ENCODE measurements at regions not wholly inside any gene's neighbourhood (a gene's known extent, or its start where the extent isn't known, plus 50 kb on each side); places are given as distances from the start of the nearest gene placed in this dataset.
"Not testable (repeated sequence)": the region's sequence is repeated elsewhere in the genome, so short reads cannot be mapped to it uniquely, and the experiment has no call there.

DNA sequence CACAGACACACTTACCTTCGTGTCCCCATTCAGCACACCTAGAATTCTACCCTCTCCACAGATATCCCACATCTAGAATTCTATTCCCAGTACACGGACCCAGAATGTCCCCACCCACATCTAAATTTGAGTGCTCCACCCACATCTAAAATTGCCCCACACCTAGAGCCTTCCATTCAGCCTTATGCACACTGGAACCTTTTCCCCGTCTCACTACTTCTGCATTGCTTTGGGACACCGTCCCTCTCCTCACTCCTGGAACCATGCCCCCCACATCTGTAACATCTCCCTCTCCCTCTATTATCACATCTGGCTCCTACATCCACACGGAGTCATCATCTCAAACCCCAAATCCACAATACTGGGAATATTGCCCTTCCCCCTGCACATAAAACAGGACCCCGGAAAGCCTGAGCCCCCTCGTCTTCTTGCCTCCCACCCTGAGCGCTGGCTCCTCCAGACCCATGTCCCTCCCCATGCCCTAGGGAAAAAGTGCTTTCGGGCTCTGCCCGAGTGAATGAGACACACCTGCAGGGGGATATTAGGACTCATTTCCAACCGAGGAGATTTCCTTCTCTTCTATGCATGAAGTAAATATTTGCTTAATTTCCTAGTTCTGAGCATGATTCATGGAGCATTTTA lies 125.8 kb upstream of the UNC5B start:
- DNase-seq, result peak; percentile 24

DNA sequence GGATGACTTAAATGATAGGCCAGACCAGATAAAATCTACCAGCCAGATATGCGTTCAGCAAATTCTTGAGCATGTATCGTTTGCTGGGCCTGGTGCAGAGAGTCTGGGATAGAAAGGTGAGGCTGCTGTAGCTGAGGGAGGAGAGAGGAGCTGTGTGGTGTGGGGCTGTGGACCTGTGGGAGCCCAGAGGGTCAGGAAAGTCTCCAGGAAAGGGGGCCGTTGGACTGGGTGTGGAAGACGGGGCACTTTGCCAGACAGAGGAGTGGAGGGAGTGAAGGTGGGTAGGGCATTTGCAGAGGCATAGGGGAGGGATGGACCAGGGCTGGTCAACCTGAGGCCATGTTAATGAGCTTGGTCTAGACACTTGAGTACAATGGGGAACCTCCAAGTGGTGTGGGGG lies 124.7 kb upstream of the UNC5B start:
- no peak for DNase-seq

DNA sequence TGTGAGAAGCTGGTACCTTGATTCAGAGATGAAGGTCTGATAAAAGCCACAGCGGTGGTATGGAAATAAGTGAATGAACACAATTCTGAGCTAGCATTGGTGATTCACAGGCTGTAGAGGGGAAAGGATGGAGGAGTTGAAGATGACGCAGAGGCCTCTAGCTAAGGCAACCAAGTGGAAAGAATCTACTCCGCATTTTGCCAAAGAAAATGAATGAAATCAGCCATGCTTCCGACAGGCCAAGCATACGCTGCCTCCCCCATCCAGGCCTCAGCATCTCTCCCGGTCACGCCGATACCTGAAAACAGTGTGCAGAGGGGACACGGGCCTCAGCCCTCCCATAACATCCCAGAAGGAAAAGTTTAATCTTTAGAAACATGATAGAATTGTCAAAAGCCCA lies 124.3 kb upstream of the UNC5B start:
- DNase-seq, result no peak

DNA sequence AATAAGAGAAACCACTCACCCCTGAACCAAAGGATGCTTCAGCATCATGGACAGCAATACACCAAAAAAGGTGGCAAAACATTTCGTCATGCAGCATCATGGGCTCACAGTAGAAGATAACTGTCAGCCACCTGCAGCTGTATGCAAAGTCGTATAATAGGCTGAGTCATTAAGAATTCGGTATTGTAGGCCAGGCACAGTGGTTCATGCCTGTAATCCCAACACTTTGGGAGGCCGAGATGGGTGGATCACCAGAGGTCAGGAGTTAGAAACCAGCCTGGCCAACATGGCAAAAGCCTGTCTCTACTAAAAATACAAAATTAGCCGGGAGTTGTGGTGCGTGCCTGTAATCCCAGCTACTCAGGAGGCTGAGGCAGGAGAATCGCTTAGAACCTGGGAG lies 123.8 kb upstream of the UNC5B start:
- peak; percentile 33 for DNase-seq

DNA sequence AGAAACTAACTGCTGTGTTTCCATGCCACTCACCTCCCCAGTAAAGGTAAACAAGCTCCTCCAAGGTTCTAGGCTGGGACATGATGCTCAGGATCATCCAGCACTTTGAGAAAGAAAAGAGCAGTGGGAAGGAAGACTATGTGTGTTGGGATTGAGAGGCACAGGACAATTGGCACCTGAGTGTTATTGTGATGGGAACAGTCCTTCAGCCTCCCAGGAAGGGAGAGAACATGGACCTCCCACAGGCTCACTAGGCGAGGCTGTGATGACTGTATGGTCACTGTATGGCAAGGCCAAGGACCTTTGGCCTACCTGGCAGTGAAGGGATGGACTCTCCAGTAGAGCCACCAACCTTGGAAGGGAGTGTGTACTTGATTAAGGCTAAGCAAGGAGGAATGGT lies 123.2 kb upstream of the UNC5B start:
- DNase-seq, result no peak

DNA sequence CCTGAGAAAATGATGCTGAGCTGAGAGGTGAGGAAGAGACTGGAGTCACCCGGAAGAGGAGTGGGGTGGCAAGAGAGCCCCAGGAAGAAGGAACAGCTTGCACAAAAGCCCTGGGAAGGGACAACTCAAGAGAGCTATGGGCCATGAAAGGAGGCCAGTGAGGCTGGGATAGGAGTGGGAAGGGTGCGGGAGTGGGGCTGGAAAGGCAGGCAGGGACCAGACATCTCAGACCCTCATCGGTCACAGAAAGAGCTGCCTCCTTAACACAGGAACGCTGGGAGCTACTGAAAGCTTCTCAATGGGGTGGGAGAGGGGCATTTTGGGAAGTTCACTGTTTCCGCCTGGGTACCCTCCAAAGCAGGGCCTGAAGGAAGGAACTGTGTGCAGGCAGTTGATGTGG lies 122.0 kb upstream of the UNC5B start:
- DNase-seq, result no peak

DNA sequence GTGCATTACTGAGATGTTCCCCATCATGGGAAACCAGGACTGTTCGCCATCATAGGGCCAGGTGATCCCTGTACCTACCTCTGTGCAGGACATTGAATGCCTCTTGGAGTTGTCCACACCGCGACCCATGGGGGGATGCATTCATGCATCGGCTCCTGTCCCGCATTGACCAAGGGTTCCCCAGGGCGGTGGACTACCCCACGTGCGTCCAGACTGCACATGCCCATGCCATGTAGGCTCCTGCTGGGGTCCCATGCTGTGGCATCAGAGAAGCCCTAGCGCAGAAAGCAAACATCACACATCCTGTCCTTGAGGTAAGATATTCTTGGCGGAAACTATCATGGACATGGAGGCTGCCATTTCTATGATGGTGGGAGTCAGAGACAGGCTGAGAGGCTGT lies 121.6 kb upstream of the UNC5B start:
- no peak for DNase-seq

DNA sequence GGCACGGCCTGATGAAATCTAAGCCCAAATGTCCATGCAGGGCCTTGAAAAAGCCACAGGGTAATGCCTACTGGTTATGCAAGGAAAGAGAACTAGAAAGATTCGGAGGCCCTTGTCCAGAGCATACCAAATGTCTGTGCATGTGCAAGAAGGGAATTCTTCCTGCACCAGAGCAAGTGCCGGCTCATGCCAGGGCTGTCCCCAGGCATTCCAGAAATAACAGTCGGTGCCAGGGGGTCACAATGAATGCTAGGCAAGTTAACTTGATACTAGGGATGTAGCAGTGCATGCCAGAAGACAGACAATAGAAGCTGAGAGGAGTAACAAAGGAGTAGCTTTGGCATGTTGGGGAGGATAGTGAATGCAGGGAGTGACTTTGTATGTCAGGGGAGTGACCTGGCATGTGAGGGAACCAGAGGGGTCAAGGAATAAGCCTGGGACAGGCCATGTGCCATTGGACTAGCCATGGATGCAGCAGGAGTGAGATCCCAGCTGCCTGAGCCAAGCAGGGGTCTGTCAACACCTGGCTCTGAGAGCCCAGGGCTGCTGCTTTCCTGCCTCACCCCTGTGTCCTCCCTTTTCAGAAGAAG lies 119.5 kb upstream of the UNC5B start:
- no peak for DNase-seq

DNA sequence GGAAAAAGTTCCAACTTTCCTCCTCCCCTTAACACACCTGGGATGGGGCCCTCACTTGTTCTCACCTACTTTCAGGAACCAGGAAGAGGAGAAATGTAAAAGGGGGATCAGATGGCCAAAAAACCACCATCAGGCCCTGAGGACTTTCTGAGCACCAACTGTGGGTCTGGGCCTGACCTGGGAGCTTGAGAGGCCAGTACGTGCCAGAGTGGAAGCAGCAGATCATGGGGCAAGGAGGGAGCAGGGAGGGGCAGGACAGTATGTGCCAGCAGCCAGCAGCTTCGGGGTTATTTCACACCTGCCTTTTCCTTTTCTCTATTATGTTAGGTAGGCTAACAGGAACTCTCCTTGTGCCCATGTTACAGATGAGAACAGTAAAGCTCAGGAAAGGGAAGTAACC lies 118.8 kb upstream of the UNC5B start:
- DNase-seq, result no peak

DNA sequence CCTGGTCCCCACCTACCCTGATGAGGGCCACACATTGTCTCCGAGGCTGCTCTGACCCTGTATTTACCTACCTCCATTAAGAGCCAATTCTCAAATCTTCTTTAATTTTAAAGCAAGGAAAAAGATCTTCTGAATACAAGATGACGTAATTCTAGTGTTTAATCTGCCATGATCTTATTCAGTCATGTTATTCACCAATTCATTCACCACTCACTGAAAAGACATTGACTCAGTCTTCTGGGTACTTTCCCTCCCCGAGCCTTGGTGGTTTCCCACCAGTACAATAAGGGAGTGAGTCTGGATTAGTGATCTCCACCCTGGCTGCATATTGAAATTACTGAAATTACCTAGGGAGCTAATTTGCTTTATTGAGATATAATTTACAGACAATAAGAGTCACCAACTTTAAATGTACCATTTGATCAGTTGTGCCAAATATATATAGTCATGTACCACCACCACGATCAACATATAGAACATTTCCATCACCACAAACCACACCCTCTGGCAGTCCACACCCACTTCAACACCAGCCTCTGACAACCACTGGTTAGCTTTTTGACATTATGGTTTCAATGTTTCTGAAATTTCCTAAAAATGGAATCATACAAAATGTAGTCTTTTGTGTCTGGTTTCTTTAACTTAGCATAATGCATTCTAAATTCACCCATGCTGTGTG lies 117.5 kb upstream of the UNC5B start:
- DNase-seq, result no peak

DNA sequence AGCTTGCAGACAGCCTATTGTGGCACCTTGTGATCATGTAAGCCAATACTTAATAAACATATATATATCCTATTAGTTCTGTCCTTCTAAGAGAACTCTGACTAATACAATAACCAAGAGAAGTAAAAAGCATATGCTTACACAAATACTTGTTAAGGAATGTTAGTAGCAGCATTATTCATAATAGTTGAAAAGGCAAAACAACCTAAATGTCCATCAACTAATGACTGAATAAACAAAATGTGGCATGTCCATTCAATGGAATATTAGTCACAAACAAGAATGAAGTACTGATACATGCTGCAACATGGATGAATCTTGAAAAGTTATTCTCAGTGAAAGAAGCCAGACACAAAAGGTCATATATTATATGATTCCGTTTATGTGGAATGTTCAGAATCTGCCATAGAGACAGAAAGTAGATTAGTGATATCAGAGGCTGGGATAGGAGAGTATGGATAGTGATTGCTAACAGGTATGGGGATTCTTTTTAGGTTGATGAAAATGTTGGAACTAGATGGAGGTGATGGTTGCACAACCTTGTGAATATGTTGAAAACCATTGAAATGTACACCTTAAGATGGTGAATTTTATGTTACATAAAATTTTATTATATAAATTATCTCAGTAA lies 112.5 kb upstream of the UNC5B start:
- no peak for DNase-seq

DNA sequence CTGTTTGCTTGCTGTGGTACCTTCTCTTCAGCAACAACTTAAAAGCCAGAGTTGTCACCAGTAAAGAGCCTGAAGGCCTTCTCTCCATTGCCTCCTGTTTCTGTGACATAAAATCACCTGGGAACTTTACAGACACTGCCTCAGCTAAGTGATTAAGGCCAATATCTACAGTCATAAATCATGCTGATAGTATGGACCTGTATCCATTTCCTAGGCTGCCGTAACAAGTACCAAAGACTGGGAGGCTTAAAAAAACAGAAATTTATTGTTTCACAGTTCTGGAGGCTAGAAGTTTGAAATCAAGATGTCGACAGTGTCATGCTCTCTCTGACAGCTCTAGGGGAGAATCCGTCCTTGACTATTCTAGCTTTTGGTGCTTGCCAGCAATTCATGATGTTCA lies 108.4 kb upstream of the UNC5B start:
- DNase-seq, result no peak

DNA sequence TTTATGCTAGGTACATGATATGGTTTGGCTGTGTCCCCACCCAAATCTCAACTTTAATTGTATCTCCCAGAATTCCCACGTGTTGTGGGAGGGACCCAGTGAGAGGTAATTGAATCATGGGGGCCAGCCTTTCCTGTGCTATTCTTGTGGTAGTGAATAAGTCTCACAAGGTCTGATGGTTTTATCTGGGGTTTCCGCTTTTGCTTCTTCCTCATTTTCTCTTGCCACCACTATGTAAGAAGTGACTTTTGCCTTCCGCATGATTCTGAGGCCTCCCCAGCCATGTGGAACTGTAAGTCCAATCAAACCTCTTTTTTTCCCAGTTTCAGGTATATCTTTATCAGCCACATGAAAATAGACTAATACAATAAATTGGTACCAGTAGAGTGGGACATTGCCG lies 106.2 kb upstream of the UNC5B start:
- DNase-seq, result not testable (repeated sequence)

DNA sequence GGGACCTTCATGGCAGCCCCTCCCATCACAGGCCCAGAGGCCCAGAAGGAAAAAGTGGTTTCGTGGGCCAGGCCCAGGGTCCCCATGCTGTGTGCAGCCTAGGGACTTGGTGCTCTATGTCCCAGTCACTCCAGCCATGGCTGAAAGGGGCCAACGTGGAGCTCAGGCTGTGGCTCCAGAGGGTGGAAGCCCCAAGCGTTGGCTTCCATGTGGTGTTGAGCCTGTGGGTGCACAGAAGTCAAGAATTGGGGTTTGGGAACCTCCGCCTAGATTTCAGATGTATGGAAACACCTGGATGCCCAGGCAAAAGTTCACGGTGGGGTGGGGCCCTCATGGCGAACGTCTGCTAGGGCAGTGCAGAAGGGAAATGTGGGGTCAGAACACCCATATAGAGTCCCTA lies 105.3 kb upstream of the UNC5B start:
- DNase-seq, result not testable (repeated sequence)

DNA sequence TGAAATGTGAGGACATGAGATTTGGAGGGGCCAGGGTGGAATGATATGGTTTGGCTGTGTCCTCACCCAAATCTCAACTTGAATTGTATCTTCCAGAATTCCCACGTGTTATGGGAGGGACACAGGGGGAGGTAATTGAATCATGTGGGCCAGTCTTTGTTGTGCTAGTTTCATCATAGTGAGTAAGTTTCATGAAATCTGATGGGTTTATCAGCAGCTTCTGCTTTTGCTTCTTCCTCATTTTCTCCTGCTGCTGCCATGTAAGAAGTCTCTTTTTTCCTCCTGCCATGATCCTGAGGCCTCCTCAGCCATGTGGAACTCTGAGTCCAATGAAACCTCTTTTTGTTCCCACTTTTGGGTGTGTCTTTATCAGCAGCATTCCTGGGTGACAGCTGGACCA lies 104.3 kb upstream of the UNC5B start:
- DNase-seq, result not testable (repeated sequence)

DNA sequence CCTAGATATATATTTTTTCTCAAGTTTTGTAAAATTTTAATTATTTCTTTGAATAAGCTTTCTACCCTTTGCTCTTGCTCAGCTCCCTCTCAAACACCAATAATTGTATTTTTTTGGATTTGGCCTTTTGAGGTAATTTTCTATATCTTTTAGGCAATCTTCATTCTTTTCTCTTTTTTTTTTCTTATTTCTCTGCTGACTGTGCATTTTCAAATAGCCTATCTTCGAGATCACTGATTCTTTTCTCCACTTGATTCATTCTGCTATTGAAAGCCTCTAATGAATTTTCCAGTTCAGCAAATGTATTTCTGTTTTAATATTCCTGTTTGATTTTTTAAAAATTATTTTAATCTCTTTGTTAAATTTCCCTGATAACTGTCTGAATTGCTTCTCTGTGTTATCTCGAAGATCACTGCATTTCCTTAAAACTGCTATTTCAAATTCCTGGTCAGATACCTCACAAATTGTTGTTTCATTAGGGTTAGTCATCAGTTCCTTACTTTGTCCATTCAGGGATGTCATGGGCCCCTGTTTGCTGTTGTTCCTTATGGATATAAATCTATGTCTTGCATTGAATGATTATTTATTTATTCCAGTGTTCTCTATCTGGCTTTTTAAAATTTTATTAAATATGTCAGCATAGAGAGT lies 100.1 kb upstream of the UNC5B start:
- no peak for DNase-seq

DNA sequence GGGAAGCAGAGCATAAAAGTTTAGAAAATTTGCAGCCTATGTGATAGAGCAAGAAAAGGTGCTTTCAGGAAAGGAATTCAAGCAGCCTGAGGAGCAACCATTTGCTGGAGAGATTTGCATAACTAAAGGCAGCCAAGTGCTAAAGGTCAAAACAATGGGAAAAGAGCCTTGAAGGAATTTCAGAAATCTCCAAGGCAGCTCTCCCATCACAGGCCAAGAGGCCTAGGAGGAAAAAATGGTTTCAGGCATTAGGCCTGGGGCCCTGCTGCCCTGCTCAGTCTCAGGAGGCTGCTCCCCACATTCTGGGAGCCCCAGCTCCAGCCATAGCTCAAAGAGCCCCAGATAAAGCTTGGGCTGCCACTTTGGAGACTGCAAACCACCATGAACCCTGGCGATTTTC lies 95.9 kb upstream of the UNC5B start:
- no peak for DNase-seq

DNA sequence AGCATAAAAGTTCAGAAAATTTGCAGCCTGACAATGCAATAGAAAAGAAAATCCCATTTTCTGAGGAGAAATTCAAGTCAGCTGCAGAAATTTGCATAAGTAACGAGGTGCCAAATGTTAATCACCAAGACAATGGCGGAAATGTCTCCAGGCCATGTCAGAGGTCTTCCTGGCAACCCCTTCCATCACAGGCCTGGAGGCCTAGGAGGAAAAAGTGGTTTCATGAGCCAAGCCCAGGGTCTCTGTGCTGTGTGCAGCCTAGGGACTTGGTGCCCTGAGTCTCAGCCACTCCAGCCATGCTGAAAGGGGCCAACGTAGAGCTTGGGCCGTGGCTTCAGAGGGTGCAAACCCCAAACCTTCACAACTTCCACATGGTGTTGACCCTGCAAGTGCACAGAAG lies 94.8 kb upstream of the UNC5B start:
- DNase-seq, result not testable (repeated sequence)

DNA sequence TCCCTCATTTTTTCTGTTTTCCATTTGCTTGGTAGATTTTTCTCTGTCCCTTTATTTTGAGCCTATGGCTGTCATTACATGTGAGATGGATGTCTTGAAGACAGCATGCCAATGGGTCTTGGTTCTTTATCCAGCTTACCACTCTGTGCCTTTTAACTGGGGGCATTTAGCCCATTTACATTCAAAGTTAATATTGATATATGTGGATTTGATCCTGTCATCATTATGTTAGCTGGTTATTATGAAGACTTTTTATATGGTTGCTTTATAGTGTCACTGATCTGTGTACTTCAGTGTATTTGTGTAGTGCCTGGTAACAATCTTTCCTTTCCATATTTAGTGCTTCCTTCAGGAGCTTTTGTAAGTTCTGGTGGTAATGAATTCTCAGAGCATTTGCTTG lies 89.3 kb upstream of the UNC5B start:
- no peak for DNase-seq

DNA sequence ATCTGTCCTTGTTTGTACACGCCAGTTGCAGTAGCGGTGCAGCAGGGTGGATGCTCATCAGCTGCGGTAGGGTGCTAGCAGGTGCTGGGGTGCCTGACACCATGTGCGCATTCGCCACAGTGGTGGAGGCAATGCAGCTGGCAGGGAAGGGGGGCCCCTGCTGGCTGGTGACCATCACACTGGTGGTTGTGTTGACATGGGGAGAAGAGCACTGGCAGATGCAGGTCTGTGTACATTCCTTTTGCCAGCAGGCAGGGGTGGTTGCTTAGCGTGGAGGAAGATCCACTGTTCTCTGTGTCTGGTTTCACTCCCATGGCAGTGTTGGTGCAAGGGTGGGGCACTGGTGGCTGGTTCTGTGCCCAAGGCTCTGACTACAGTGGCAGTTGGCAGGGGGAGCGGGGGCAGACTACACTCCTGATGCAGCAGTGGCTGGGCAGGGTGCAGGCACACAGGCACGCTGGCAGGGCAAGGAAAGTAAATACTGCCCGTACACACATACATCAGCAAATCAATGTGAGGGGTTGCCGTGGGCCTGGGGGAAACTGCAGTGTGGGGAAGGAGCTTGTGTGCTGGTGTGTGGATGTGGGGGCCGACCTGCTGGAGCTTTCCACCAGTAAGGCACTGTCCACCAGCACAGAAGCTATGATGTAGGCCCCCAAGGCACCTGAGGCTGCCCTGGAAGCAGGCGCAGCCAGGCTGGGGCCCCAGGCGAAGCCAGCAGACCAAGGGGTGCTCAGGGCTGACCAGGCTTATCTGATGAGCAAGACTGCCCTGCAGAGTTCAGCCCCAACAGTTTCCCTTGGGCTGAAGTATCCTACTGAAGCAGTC lies 87.2 kb upstream of the UNC5B start:
- DNase-seq, result peak; percentile 22

DNA sequence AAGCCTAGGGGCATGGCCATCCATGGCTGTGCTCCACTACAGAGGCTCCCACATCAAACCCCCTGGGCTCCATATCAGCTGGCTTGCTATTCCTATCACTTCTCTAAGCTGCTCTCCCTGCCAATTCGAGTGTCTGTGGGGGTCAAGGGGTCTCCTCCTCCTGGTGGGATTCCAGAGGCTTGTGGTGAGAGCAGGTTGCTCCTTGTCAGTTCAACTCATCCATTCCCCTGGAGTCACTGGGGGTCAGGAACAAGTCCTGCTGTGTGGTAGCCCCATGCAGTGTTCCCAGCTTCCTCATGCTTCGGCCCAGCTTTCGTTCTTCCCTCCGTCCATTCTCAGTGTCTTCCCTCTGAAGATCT lies 86.6 kb upstream of the UNC5B start:
- DNase-seq, result no peak

DNA sequence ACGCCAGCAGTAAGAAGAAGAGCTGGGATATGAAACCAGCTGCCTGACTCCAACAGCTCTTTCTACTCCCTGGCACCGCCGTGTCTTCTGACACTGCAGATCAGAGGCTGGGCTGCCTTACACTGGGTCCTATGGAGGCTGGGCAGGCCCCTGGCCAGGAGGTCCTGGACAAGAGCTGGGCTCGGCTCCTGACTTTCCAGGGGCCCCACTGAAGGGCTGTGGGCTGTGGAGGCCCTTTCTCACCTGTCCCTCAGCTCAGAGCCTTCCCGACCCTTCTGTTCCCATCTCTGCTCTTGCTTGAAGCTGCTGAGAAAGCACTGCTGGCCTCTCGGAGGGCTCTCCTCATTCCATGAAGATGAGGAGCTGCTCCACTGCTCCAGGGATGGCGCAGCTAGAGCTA lies 85.9 kb upstream of the UNC5B start:
- DNase-seq, result no peak

DNA sequence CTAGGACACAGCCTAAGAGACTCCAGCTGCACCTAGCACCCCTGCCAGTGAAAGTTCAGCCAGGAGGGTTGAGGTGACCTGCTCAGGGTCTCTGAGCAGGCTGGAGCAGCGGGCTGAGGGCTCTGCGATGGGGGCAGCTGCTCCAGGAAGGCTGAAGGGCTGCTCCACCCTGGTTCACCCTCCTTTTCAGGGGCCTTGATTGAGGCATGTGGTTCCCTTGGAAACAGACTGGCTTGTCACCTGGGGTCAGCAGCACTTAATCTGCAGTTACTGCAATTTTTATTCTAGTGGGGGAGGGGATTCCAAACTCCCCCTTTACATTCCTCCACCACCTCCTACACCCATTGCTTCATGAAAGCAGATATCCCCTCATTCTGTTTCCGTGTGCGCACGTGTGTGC lies 85.3 kb upstream of the UNC5B start:
- DNase-seq, result no peak
